ENCODE measurements at regions not wholly inside any gene's neighbourhood (a gene's known extent, or its start where the extent isn't known, plus 50 kb on each side); places are given as distances from the start of the nearest gene placed in this dataset.

- no peak for DNase-seq
These were observed 161.9 kb upstream of the SPATS2L start for GRCh38 chr2:200144571-200144970.

DNA sequence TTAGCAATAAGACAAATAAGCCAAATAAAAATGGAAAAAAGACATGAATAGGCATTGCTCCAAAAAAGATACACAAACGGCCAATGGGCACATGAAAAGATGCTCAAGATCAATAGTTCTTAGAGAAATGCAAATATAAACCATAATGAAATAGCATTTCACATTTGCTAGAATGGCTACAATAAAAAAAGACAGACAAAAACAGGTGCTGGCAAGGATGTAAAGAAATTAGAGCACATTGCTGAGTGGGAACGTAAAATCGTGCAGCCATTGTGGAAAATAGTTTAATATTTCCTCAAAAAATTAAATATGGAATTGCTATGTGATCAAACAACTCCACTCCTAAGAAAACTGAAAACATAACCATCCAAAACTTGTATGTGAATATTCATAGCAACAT lies 160.0 kb upstream of the SPATS2L start:
- no peak for DNase-seq

DNA sequence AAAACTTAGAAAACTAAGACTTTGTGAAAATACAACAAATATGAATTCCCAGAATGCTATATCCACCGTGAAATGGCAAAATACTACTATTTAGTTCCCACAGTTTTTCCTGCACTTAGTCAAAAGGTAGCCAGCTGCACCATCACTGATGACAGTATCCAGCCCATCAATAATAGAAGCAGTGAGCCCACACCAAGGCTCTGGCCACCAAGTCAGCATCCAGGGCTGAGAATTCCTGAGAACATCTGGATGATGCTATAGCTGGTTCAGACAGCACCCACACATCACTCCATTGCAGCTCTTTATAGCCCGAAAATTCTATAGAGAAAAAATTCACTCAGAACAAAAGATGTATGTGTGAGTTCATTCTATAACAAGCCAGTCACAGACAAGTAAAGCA lies 159.1 kb upstream of the SPATS2L start:
- no peak for DNase-seq

GRCh38 chr2:200148366-200148765 lies 158.1 kb upstream of the SPATS2L start:
- no peak for DNase-seq

- no peak for DNase-seq
These were observed 155.9 kb upstream of the SPATS2L start for GRCh38 chr2:200150411-200151086.

DNA sequence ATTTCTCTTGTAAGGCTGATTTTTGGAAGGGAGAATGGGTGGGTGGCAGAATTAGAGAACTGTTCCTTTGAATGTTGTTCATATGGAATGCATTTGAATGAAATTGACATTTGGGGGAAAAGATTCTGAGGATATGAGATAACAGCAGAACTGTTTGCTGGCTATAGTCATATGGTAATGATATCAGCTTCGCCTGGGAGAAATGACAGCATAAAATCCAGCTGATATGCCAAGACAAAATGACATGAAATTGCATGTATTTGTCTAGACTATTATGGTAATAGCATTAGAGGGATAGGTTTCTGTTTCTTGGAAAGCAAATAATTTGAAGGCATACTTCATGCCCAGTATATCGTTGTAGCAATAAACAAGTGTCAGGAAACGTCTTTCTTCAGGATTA lies 150.8 kb upstream of the SPATS2L start:
- DNase-seq: no peak

GRCh38 chr2:200156166-200156835 lies 150.2 kb upstream of the SPATS2L start:
- DNase-seq: peak; percentile 30

- no peak for DNase-seq
These were observed 147.7 kb upstream of the SPATS2L start for GRCh38 chr2:200158647-200159356.

GRCh38 chr2:200159357-200159707 lies 147.2 kb upstream of the SPATS2L start:
- DNase-seq: peak; percentile 35

GRCh38 chr2:200159829-200160781 lies 146.4 kb upstream of the SPATS2L start:
- no peak for DNase-seq

- DNase-seq: no peak
These were observed 145.0 kb upstream of the SPATS2L start for GRCh38 chr2:200161458-200161857.

DNA sequence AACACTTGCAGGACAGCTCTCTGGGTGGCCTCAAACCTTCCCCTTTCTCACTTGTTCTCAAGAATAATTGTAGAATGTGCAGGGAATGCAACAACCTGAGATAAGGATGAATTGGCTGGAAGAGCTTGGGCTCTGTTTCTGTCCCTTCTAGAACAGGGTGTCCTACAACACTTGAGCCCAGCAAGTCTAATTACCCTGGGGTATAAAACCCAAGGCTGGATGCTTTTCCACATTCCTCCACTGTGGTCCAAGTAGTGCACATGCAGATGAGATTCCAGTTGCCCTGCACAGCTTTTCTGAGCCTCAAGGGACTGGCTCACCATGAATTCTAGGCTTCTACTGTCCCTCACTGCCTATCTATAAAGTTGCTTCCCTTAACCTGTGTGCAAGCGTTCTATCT lies 140.8 kb upstream of the SPATS2L start:
- DNase-seq: no peak

DNA sequence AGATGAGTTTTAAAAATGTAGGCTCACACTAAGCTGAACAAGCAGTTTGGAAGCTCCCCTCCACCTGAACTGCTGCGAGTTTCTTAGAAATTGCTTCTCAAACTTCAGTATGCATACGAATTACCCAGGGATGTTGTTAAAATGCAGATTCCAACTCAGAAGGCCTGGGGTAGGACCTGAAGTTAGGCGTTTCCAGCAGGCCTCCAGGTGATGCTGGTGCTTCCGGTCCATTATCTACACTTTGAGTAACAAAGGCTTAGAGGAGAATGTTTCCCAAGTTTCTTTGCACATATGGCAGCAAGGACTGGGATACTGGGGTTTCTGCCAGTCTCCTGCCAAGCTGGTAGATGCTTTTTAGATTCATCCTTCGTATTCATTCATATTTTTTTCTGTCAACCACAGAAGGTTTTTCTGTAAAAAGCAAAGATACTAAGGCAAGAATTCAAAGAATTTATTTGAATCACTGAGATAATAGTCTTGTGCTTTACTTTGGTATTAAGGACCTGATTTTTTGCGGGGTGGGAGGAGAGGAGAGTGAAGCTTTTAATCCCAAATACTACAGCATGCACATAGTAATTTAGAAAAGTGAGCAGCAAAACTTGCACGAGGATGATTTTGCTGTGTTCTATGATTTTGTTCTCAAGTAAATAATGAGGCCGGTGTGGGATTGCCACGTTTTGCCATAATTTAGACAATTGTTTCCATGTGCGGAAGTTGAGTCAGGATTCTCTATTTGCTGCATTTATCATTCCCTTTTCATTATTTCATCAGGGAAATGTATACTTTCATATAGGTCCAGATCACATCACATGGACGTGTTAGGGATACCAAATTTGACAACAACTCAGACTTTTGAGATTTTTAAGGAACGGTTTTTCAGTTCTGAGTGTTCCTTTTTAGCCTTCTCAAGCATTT lies 137.6 kb upstream of the SPATS2L start:
- no peak for DNase-seq

DNA sequence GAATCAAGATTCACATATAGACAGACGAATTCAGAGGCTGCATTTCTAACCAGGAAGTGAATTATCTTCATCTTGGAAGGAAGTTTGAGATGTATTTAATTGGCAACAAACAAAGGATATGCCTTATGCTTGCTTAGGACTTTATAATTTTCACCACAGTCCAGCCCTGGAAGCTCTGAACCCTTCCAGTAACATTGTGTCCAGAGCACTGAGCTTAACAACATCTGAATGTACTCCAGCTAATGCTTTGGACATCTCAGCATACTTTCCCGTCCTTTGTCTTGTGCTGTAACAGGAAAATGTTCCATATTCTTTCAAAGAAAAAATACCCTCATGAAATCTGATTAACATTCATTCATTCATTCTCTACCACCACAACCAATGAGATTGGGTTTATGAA lies 136.3 kb upstream of the SPATS2L start:
- no peak for DNase-seq

GRCh38 chr2:200171731-200172482 lies 134.6 kb upstream of the SPATS2L start:
- peak; percentile 16 for DNase-seq

- no peak for DNase-seq
These were observed 134.0 kb upstream of the SPATS2L start for GRCh38 chr2:200172521-200172920.

- no peak for DNase-seq
These were observed 133.4 kb upstream of the SPATS2L start for GRCh38 chr2:200172944-200173581.

GRCh38 chr2:200173691-200174090 lies 132.8 kb upstream of the SPATS2L start:
- no peak for DNase-seq

GRCh38 chr2:200174433-200175216 lies 131.9 kb upstream of the SPATS2L start:
- no peak for DNase-seq

Data from T1000 (cell line).